H9 (cell line): ENCODE measurements at regions not wholly inside any gene's neighbourhood (a gene's known extent, or its start where the extent isn't known, plus 50 kb on each side); places are given as distances from the start of the nearest gene placed in this dataset.

Source experiments
- DNase-seq: peaks from one replicate; pipeline ENCODE4 v3.0.0-alpha.2; 2017
- H2AFZ ChIP-seq: one replicate; pipeline ENCODE4 v1.6.1; 2013; ENCODE audit warnings: mild to moderate bottlenecking, low read length, control low read depth, moderate library complexity
- H2AK5ac ChIP-seq: 2 replicates; pipeline ENCODE4 v1.6.1; 2013; ENCODE audit warnings: low read length, control low read depth, mixed read lengths; ENCODE audit not compliant: insufficient read length
- H2BK120ac ChIP-seq: one replicate; pipeline ENCODE4 v1.6.1; 2013; ENCODE audit warnings: low read depth, mild to moderate bottlenecking, low read length, control low read depth, inconsistent platforms; ENCODE audit not compliant: poor library complexity, severe bottlenecking
- H2BK12ac ChIP-seq: 2 replicates; pipeline ENCODE4 v1.6.1; 2013; ENCODE audit warnings: low read length, control low read depth, mixed read lengths, low read depth; ENCODE audit not compliant: insufficient read length
- H2BK15ac ChIP-seq: 2 replicates; pipeline ENCODE4 v1.6.1; 2013; ENCODE audit warnings: low read depth, low read length, control low read depth
- H2BK20ac ChIP-seq: one replicate; pipeline ENCODE4 v1.6.1; 2013; ENCODE audit warnings: low read depth, mild to moderate bottlenecking, low read length, control low read depth, inconsistent platforms; ENCODE audit not compliant: poor library complexity, severe bottlenecking
- H2BK5ac ChIP-seq: 2 replicates; pipeline ENCODE4 v1.6.1; 2013; ENCODE audit warnings: low read length, control low read depth, mixed read lengths; ENCODE audit not compliant: insufficient read length
- H3K14ac ChIP-seq: 2 replicates; pipeline ENCODE4 v1.6.1; 2013; ENCODE audit warnings: low read length, control low read depth; ENCODE audit not compliant: insufficient read depth
- H3K18ac ChIP-seq: 2 replicates; pipeline ENCODE4 v1.6.1; 2013; ENCODE audit warnings: low read depth, mild to moderate bottlenecking, mixed read lengths, low read length, control low read depth; ENCODE audit not compliant: insufficient read length
- H3K23ac ChIP-seq: 2 replicates; pipeline ENCODE4 v1.6.1; 2013; ENCODE audit warnings: low read length, control low read depth, mixed read lengths, low read depth; ENCODE audit not compliant: insufficient read length
- H3K23me2 ChIP-seq: 2 replicates; pipeline ENCODE4 v1.6.1; 2013; ENCODE audit warnings: low read depth, mild to moderate bottlenecking, mixed read lengths, low read length, control low read depth; ENCODE audit not compliant: insufficient read length, poor library complexity, severe bottlenecking
- H3K27ac ChIP-seq: 2 replicates; pipeline ENCODE4 v1.5.1; 2013; ENCODE audit warnings: low read length, control low read depth, mixed read lengths, low read depth; ENCODE audit not compliant: insufficient read length
- H3K27me3 ChIP-seq: 2 replicates; pipeline ENCODE4 v1.6.1; 2013; ENCODE audit warnings: low read length, control low read depth, inconsistent platforms; ENCODE audit not compliant: insufficient read depth
- H3K4ac ChIP-seq: 2 replicates; pipeline ENCODE4 v1.6.1; 2013; ENCODE audit warnings: low read depth, mild to moderate bottlenecking, control low read depth, inconsistent platforms, low read length, moderate library complexity
- H3K4me1 ChIP-seq: 2 replicates; pipeline ENCODE4 v1.6.1; 2013; ENCODE audit warnings: low read length, control low read depth, inconsistent platforms; ENCODE audit not compliant: insufficient read depth
- H3K4me2 ChIP-seq: 2 replicates; pipeline ENCODE4 v1.6.1; 2013; ENCODE audit warnings: low read length, control low read depth, mixed read lengths; ENCODE audit not compliant: insufficient read length, insufficient read depth
- H3K56ac ChIP-seq: 2 replicates; pipeline ENCODE4 v1.6.1; 2013; ENCODE audit warnings: low read depth, mild to moderate bottlenecking, mixed read lengths, low read length, control low read depth; ENCODE audit not compliant: insufficient read length
- H3K79me1 ChIP-seq: 2 replicates; pipeline ENCODE4 v1.6.1; 2013; ENCODE audit warnings: low read depth, mild to moderate bottlenecking, moderate library complexity, low read length, control low read depth, inconsistent platforms; ENCODE audit not compliant: insufficient read depth, poor library complexity, severe bottlenecking
- H3K79me2 ChIP-seq: 2 replicates; pipeline ENCODE4 v1.6.1; 2013; ENCODE audit warnings: low read length, control low read depth, inconsistent platforms; ENCODE audit not compliant: insufficient read depth
- H3K9ac ChIP-seq: 2 replicates; pipeline ENCODE4 v1.6.1; 2013; ENCODE audit warnings: low read length, control low read depth, mixed read lengths; ENCODE audit not compliant: insufficient read length; ENCODE audit errors: extremely low read depth
- H3K9me3 ChIP-seq: one replicate; pipeline ENCODE4 v1.6.1; 2013; ENCODE audit warnings: low read depth, low read length, inconsistent platforms; ENCODE audit not compliant: control insufficient read depth
- H3T11ph ChIP-seq: one replicate; pipeline ENCODE4 v1.6.1; 2013; ENCODE audit warnings: mild to moderate bottlenecking, low read length, control low read depth, inconsistent platforms
- H4K20me1 ChIP-seq: one replicate; pipeline ENCODE4 v1.6.1; 2013; ENCODE audit not compliant: control insufficient read depth, insufficient read length, insufficient read depth
- H4K5ac ChIP-seq: 2 replicates; pipeline ENCODE4 v1.6.1; 2013; ENCODE audit warnings: low read depth, mild to moderate bottlenecking, mixed read lengths, low read length, control low read depth; ENCODE audit not compliant: insufficient read length
- H4K8ac ChIP-seq: replicated peaks from 2 replicates; pipeline ENCODE4 v1.6.1; 2013; ENCODE audit warnings: low read length, control low read depth, mixed read lengths, low read depth; ENCODE audit not compliant: insufficient read length
- H4K91ac ChIP-seq: 2 replicates; pipeline ENCODE4 v1.6.1; 2013; ENCODE audit warnings: low read depth, mild to moderate bottlenecking, moderate library complexity, mixed read lengths, low read length, control low read depth; ENCODE audit not compliant: insufficient read length
- H3K27ac Mint-ChIP-seq, 3 experiments: 2 replicates in 2 of 3; 3 replicates in 1 of 3; pipeline ENCODE4 v1.8.0; 2020 to 2021; ENCODE audit warnings: mixed read lengths in 3 of 3, mild to moderate bottlenecking in 1 of 3, moderate library complexity in 1 of 3
- H3K27me3 Mint-ChIP-seq: 2 replicates; pipeline ENCODE4 v1.8.0; 2021; ENCODE audit warnings: low read depth, mild to moderate bottlenecking, moderate library complexity, mixed read lengths
- H3K36me3 Mint-ChIP-seq, 3 experiments: 2 replicates in 2 of 3; 3 replicates in 1 of 3; pipeline ENCODE4 v1.8.0; 2020 to 2021; ENCODE audit warnings: low read depth in 3 of 3, mixed read lengths in 3 of 3; ENCODE audit not compliant: insufficient read depth in 1 of 3
- H3K4me1 Mint-ChIP-seq, 2 experiments: 2 replicates each; pipeline ENCODE4 v1.8.0; 2020; ENCODE audit warnings: mixed read lengths in 2 of 2
- H3K4me3 Mint-ChIP-seq, 2 experiments: 2 replicates in 1 of 2; 3 replicates in 1 of 2; pipeline ENCODE4 v1.8.0; 2020 to 2021; ENCODE audit warnings: mild to moderate bottlenecking in 2 of 2, mixed read lengths in 2 of 2, moderate library complexity in 1 of 2
- H3K9me3 Mint-ChIP-seq, 2 experiments: 2 replicates in 1 of 2; 3 replicates in 1 of 2; pipeline ENCODE4 v1.8.0; 2020; ENCODE audit warnings: mild to moderate bottlenecking in 2 of 2, mixed read lengths in 2 of 2, moderate library complexity in 1 of 2
- WGBS: extraction: QIAGEN DNeasy Blood & Tissue Kit; methylation state at CpG from one replicate; pipeline ENCODE4 v1.1.7; 2013; ENCODE audit warnings: missing lambda C conversion rate, low lambda C conversion rate, mixed read lengths; ENCODE audit not compliant: insufficient read length; ENCODE audit errors: extremely low coverage; 5-methylcytosine and 5-hydroxymethylcytosine counted together
- TF ChIP-seq, protein P1 (sequence below): fragments of 200-600 bp; sonication (generic); conservative IDR thresholded peaks from 3 replicates; pipeline ENCODE4 v1.8.0; 2021; ENCODE audit warnings: antibody characterized with exemption, mild to moderate bottlenecking

DNA sequence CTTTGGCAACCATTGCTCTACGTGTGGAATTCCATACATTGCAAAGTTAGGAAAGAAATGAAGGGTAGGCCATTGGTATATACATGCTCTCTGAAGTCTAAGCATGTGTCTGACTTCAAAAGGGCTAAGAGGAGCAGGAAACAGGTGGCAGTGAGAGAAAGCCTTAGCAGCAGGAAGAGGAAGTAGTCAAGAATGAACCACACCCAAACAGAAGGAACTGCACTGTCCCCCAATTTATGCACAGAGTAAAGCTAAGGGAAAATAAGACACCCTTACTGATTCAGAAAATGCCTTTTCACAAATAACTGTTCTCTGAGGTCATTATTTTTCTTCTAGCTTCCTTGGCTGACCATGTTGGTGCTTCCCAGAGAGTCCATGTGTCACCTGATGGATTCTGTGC, 575.4 kb downstream of the NTRK3 start:
- WGBS, result no CpG with 5 or more reads among the region's 1 CpG
- Histone ChIP-seq H4K20me1 (no peaks in the 10 kb centered on the region), H3K27ac (no peak overlapping the region), H3K9me3 (no peaks in the 10 kb centered on the region), H2BK120ac (no peak overlapping the region), H2AFZ (no peak overlapping the region), H3K27me3 (no peaks in the 10 kb centered on the region), H3K79me1 (no peaks in the 10 kb centered on the region), H3K4me1 (no peaks in the 10 kb centered on the region), H4K91ac (no peak overlapping the region), H3T11ph (no peak overlapping the region), H3K79me2 (no peaks in the 10 kb centered on the region), H3K14ac (no peak overlapping the region), H3K18ac (no peak overlapping the region), H3K56ac (no peak overlapping the region), H3K23me2 (no peaks in the 10 kb centered on the region), H2BK20ac (no peak overlapping the region), H2AK5ac (no peak overlapping the region), H2BK15ac (no peak overlapping the region), H4K8ac (no peak overlapping the region), H3K4ac (no peak overlapping the region), H2BK12ac (no peak overlapping the region), H3K4me2 (no peak overlapping the region), H4K5ac (no peak overlapping the region), H3K9ac (no peak overlapping the region), H2BK5ac (no peak overlapping the region), H3K23ac (no peak overlapping the region)
- Mint-ChIP-seq H3K27me3 (peaks cover 3% of the 10 kb centered on the region; the same call in 1 of the 2 replicates), H3K9me3 (peaks cover 0 to 2% of the 10 kb centered on the region in 2 experiments; a peak in 3 of 5 replicates), H3K4me1 (no peaks in the 10 kb centered on the region), H3K27ac (no peak overlapping the region), H3K4me3 (no peak overlapping the region), H3K36me3 (no peaks in the 10 kb centered on the region)
- TF ChIP-seq, protein P1, sequence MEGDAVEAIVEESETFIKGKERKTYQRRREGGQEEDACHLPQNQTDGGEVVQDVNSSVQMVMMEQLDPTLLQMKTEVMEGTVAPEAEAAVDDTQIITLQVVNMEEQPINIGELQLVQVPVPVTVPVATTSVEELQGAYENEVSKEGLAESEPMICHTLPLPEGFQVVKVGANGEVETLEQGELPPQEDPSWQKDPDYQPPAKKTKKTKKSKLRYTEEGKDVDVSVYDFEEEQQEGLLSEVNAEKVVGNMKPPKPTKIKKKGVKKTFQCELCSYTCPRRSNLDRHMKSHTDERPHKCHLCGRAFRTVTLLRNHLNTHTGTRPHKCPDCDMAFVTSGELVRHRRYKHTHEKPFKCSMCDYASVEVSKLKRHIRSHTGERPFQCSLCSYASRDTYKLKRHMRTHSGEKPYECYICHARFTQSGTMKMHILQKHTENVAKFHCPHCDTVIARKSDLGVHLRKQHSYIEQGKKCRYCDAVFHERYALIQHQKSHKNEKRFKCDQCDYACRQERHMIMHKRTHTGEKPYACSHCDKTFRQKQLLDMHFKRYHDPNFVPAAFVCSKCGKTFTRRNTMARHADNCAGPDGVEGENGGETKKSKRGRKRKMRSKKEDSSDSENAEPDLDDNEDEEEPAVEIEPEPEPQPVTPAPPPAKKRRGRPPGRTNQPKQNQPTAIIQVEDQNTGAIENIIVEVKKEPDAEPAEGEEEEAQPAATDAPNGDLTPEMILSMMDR, result no peak
- no peak for DNase-seq
